ENCODE measurements at regions not wholly inside any gene's neighbourhood (a gene's known extent, or its start where the extent isn't known, plus 50 kb on each side); places are given as distances from the start of the nearest gene placed in this dataset.

GRCh38 chr17:79498854-79499253, 112.0 kb downstream of the RBFOX3 start:
- TF ChIP-seq CTCF (IDR thresholded peaks at IDR 0.05) (no peak), MAX (CRISPR knock-in tag; IDR thresholded peaks at IDR 0.05) (no peak), RORB (CRISPR knock-in tag; IDR thresholded peaks at IDR 0.05) (no peak), FOXJ3 (CRISPR knock-in tag; IDR thresholded peaks at IDR 0.05; ENCODE audit: borderline replicate concordance) (no peak), ZBTB21 (CRISPR knock-in tag; IDR thresholded peaks at IDR 0.05; ENCODE audit: borderline replicate concordance) (no peak)
- TF ChIP-seq, protein P1, sequence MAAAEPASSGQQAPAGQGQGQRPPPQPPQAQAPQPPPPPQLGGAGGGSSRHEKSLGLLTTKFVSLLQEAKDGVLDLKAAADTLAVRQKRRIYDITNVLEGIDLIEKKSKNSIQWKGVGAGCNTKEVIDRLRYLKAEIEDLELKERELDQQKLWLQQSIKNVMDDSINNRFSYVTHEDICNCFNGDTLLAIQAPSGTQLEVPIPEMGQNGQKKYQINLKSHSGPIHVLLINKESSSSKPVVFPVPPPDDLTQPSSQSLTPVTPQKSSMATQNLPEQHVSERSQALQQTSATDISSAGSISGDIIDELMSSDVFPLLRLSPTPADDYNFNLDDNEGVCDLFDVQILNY (CRISPR knock-in tag; IDR thresholded peaks at IDR 0.05), result no peak

Data from WTC11 (cell line).